IMR-90 (cell line): ENCODE measurements at regions not wholly inside any gene's neighbourhood (a gene's known extent, or its start where the extent isn't known, plus 50 kb on each side); places are given as distances from the start of the nearest gene placed in this dataset.

Experiments
- ATAC-seq: fragments of 200-7000 bp; cut with Tn5 transposase; 2 replicates; pipeline ENCODE4 v1.9.1; 2020; ENCODE audit warnings: low read depth, mild to moderate bottlenecking, moderate library complexity
- BruUV-seq: library from RNA; stranded (reverse); fragments of 400-500 nt; replicated peaks from 2 replicates; lab custom pipeline; 2021; lab: Mats Ljungman, UMichigan
- CTCF ChIA-PET: fragments of 300-600 bp; formaldehyde crosslinking; extraction: SDS; loops from one replicate; lab custom pipeline; 2021; ENCODE audit warnings: antibody characterized with exemption; lab: Yijun Ruan, JAX
- POLR2A ChIA-PET: fragments of 300-600 bp; sonication (Branson Sonifier 250); formaldehyde crosslinking; loops from one replicate; lab custom pipeline; 2022; ENCODE audit warnings: antibody characterized with exemption; ENCODE audit not compliant: unreplicated experiment; lab: Charles Lee
- DNase-seq: peaks from one replicate; pipeline ENCODE4 v3.0.0; 2013
- H2AFZ ChIP-seq: replicated peaks from 2 replicates; pipeline ENCODE3; 2013; ENCODE audit warnings: low read length, mild to moderate bottlenecking; ENCODE audit not compliant: poor library complexity
- H2AK5ac ChIP-seq: 2 replicates; pipeline ENCODE4 v1.6.1; 2013; ENCODE audit warnings: low read depth, low read length, inconsistent platforms
- H2AK9ac ChIP-seq: replicated peaks from 2 replicates; pipeline ENCODE3; 2013; ENCODE audit warnings: mild to moderate bottlenecking, low read depth, low read length, moderate library complexity; ENCODE audit not compliant: poor library complexity
- H2BK120ac ChIP-seq: 2 replicates; pipeline ENCODE4 v1.6.1; 2013; ENCODE audit warnings: low read depth, low read length, inconsistent platforms
- H2BK15ac ChIP-seq: 3 replicates; pipeline ENCODE4 v1.6.1; 2013; ENCODE audit warnings: low read depth, low read length, inconsistent platforms
- H2BK20ac ChIP-seq: 2 replicates; pipeline ENCODE4 v1.6.1; 2013; ENCODE audit warnings: low read depth, mild to moderate bottlenecking, inconsistent platforms, low read length, moderate library complexity
- H2BK5ac ChIP-seq: 2 replicates; pipeline ENCODE4 v1.6.1; 2013; ENCODE audit warnings: mild to moderate bottlenecking, low read depth, low read length, inconsistent platforms; ENCODE audit not compliant: poor library complexity, severe bottlenecking
- H3K14ac ChIP-seq: replicated peaks from 2 replicates; pipeline ENCODE4 v1.6.1; 2013; ENCODE audit warnings: low read depth, low read length, inconsistent platforms
- H3K18ac ChIP-seq: 2 replicates; pipeline ENCODE4 v1.6.1; 2013; ENCODE audit warnings: low read depth, low read length, control low read depth
- H3K23ac ChIP-seq: 2 replicates; pipeline ENCODE4 v1.6.1; 2013; ENCODE audit warnings: low read depth, low read length, inconsistent platforms
- H3K27ac ChIP-seq: 2 replicates; pipeline ENCODE4 v1.5.1; 2013; ENCODE audit warnings: mild to moderate bottlenecking, control low read depth, low read length; ENCODE audit not compliant: insufficient read depth
- H3K27me3 ChIP-seq: 2 replicates; pipeline ENCODE4 v1.6.1; 2013; ENCODE audit warnings: low read length; ENCODE audit not compliant: control insufficient read depth, insufficient read depth
- H3K36me3 ChIP-seq: 2 replicates; pipeline ENCODE4 v1.6.1; 2013; ENCODE audit warnings: low read length, mixed read lengths; ENCODE audit not compliant: control insufficient read depth, insufficient read depth
- H3K4ac ChIP-seq: 2 replicates; pipeline ENCODE4 v1.6.1; 2013; ENCODE audit warnings: low read depth, low read length, inconsistent platforms
- H3K4me1 ChIP-seq: 2 replicates; pipeline ENCODE4 v1.6.1; 2013; ENCODE audit warnings: low read length, mixed read lengths; ENCODE audit not compliant: control insufficient read depth, insufficient read depth
- H3K4me2 ChIP-seq: 2 replicates; pipeline ENCODE4 v1.6.1; 2013; ENCODE audit warnings: low read depth, mild to moderate bottlenecking, control low read depth, low read length, moderate library complexity
- H3K4me3 ChIP-seq: 2 replicates; pipeline ENCODE4 v1.5.1; 2013; ENCODE audit warnings: low read depth, mild to moderate bottlenecking, control low read depth, low read length, moderate library complexity; ENCODE audit not compliant: insufficient read depth
- H3K56ac ChIP-seq: 2 replicates; pipeline ENCODE4 v1.6.1; 2013; ENCODE audit warnings: low read length, inconsistent platforms; ENCODE audit not compliant: insufficient read depth; ENCODE audit errors: extremely low read depth
- H3K79me1 ChIP-seq, 2 experiments: 2 replicates each; pipeline ENCODE4 v1.6.1; 2013; ENCODE audit warnings: low read length in 2 of 2, inconsistent platforms in 1 of 2, low read depth in 1 of 2
- H3K9ac ChIP-seq: 2 replicates; pipeline ENCODE4 v1.6.1; 2013; ENCODE audit warnings: low read depth, low read length, control low read depth
- H3K9me1 ChIP-seq: 2 replicates; pipeline ENCODE4 v1.6.1; 2013; ENCODE audit warnings: low read length, inconsistent platforms; ENCODE audit not compliant: insufficient read depth
- H3K9me3 ChIP-seq: 2 replicates; pipeline ENCODE4 v1.6.1; 2013; ENCODE audit warnings: low read length; ENCODE audit not compliant: control insufficient read depth, insufficient read depth
- H4K20me1 ChIP-seq: 2 replicates; pipeline ENCODE4 v1.6.1; 2013; ENCODE audit warnings: low read length, inconsistent platforms; ENCODE audit not compliant: insufficient read depth
- H4K5ac ChIP-seq: 2 replicates; pipeline ENCODE4 v1.6.1; 2013; ENCODE audit warnings: mild to moderate bottlenecking, low read depth, low read length, control low read depth
- H4K8ac ChIP-seq, 2 experiments: 2 replicates each; pipeline ENCODE4 v1.6.1; 2013; ENCODE audit warnings: low read depth in 2 of 2, low read length in 2 of 2, control low read depth in 1 of 2, inconsistent platforms in 1 of 2
- H4K91ac ChIP-seq: 2 replicates; pipeline ENCODE4 v1.6.1; 2013; ENCODE audit warnings: low read depth, low read length, inconsistent platforms; ENCODE audit not compliant: insufficient read depth
- NFE2L2 ChIP-seq: fragments of 150-350 bp; IDR thresholded peaks from 2 replicates; pipeline ENCODE4 v1.6.1; 2016; ENCODE audit warnings: low read depth, mild to moderate bottlenecking, low read length
- RAD21 ChIP-seq: IDR thresholded peaks from 2 replicates; pipeline ENCODE4 v1.6.1; 2012; ENCODE audit warnings: low read length, improper control_type of control experiment
- WGBS, 2 experiments: methylation state at CpG; one replicate each; pipeline versions ENCODE4 v1.1.5 to v1.1.7; 2013; ENCODE audit warnings: missing lambda C conversion rate in 2 of 2; ENCODE audit not compliant: insufficient read length in 1 of 2; ENCODE audit errors: extremely low coverage in 2 of 2; 5-methylcytosine and 5-hydroxymethylcytosine counted together
- dilution Hi-C: fragments of 300-500 bp; cut with HindIII; formaldehyde crosslinking; loops from one replicate; pipeline ENCODE4 v1.14.3; 2018; ENCODE audit warnings: low sequenced_read_pairs; ENCODE audit not compliant: unreplicated experiment
- in situ Hi-C: fragments of 300-500 bp; cut with MboI; formaldehyde crosslinking; loops from 3 replicates; pipeline ENCODE4 v1.14.3; 2019; ENCODE audit warnings: low sequenced_read_pairs, inconsistent platforms, mixed read lengths
- intact Hi-C: fragments of 100-400 bp; cut with micrococcal nuclease; formaldehyde crosslinking; loops from 2 replicates; pipeline ENCODE4 v1.10.0; 2022

DNA sequence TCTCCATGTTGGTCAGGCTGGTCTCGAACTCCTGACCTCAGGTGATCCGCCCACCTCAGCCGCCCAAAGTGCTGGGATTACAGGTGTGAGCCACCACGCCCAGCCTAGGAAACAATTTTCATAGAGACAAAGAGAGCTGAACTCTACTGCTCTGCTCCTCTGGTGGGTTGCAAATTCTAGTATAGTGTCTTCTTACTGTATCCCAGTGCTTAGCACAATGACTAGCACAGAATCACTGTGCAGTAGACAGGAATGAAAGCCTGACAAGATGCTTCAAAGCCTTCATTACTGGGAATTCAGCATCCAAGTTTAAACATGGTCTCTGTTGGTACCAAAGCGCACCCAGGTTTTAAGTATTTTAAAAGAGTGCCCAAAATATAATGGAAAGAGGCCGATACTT, 96.5 kb upstream of the SALL4 start:
- ATAC-seq (no peak), DNase-seq (no peak)
- no peak overlapping the region for H3K23ac ChIP-seq
- no peaks in the 10 kb centered on the region for H3K36me3 ChIP-seq
- no peaks in the 10 kb centered on the region for H4K20me1 ChIP-seq
- H3K18ac ChIP-seq = no peak overlapping the region
- no peak overlapping the region for H3K9ac ChIP-seq
- no TSS peak for BruUV-seq
- no peak overlapping the region for H2AFZ ChIP-seq
- intact Hi-C loops = no loop called here
- H2AK5ac ChIP-seq = no peak overlapping the region
- CTCF ChIA-PET = no interaction called here
- H3K4me1 ChIP-seq = no peaks in the 10 kb centered on the region
- H2AK9ac ChIP-seq = no peak overlapping the region
- H4K8ac ChIP-seq = no peak overlapping the region
- no peaks in the 10 kb centered on the region for H3K9me1 ChIP-seq
- no peak overlapping the region for H4K5ac ChIP-seq
- no peak overlapping the region for H2BK120ac ChIP-seq
- POLR2A ChIA-PET = no interaction called here
- H3K9me3 ChIP-seq = no peaks in the 10 kb centered on the region
- H3K27ac ChIP-seq = no peak overlapping the region
- H2BK5ac ChIP-seq = no peak overlapping the region
- no peaks in the 10 kb centered on the region for H3K79me1 ChIP-seq
- H2BK15ac ChIP-seq = no peak overlapping the region
- H3K4me2 ChIP-seq = no peak overlapping the region
- in situ Hi-C loops = no loop called here
- no peak overlapping the region for H4K91ac ChIP-seq
- no peak overlapping the region for H3K14ac ChIP-seq
- TF ChIP-seq NFE2L2 (no peak), RAD21 (no peak)
- H3K27me3 ChIP-seq = no peaks in the 10 kb centered on the region; the same call in 1 of the 2 replicates
- dilution Hi-C loops = no loop called here
- H3K4me3 ChIP-seq = no peak overlapping the region
- H3K56ac ChIP-seq = no peak overlapping the region
- H3K4ac ChIP-seq = no peak overlapping the region
- no peak overlapping the region for H2BK20ac ChIP-seq
- WGBS, 2 experiments = 93% methylated on average over 2 of the region's 6 CpGs; no CpG with 5 or more reads in 1 of the 2 experiments
